Subcutaneous abdominal adipose tissue (tissue), 5 donors: ENCODE measurements at regions not wholly inside any gene's neighbourhood (a gene's known extent, or its start where the extent isn't known, plus 50 kb on each side); places are given as distances from the start of the nearest gene placed in this dataset.

Experiments used
- H3K27ac ChIP-seq: one replicate; pipeline ENCODE4 v1.7.0; 2013; ENCODE audit warnings: low read depth, mild to moderate bottlenecking, inconsistent platforms, low read length, moderate library complexity
- H3K27me3 ChIP-seq, 5 donors: one replicate each; pipeline ENCODE4 v1.7.0; 2013; ENCODE audit warnings: low read length in 5 of 5, inconsistent platforms in 1 of 5; ENCODE audit not compliant: control insufficient read depth in 5 of 5, insufficient read depth in 4 of 5
- H3K36me3 ChIP-seq, 5 donors: one replicate each; pipeline ENCODE4 v1.7.0; 2013; ENCODE audit warnings: low read length in 5 of 5; ENCODE audit not compliant: control insufficient read depth in 5 of 5, insufficient read depth in 5 of 5
- H3K4me1 ChIP-seq, 5 donors: one replicate each; pipeline ENCODE4 v1.7.0; 2013; ENCODE audit warnings: low read length in 5 of 5, mild to moderate bottlenecking in 3 of 5, moderate library complexity in 1 of 5; ENCODE audit not compliant: control insufficient read depth in 5 of 5, insufficient read depth in 5 of 5
- H3K4me3 ChIP-seq, 5 donors: one replicate each; pipeline ENCODE4 v1.7.0; 2013; ENCODE audit warnings: low read length in 5 of 5, low read depth in 1 of 5
- H3K9ac ChIP-seq, 5 donors: one replicate each; pipeline ENCODE4 v1.7.0; 2013; ENCODE audit warnings: low read length in 5 of 5, mild to moderate bottlenecking in 4 of 5, moderate library complexity in 3 of 5
- H3K9me3 ChIP-seq, 5 donors: one replicate each; pipeline ENCODE4 v1.7.0; 2013; ENCODE audit warnings: low read length in 5 of 5; ENCODE audit not compliant: control insufficient read depth in 5 of 5
- donor health status: healthy.
- donor health status: healthy.
- donor health status: healthy.
- donor health status: healthy.
- donor health status: healthy.

DNA sequence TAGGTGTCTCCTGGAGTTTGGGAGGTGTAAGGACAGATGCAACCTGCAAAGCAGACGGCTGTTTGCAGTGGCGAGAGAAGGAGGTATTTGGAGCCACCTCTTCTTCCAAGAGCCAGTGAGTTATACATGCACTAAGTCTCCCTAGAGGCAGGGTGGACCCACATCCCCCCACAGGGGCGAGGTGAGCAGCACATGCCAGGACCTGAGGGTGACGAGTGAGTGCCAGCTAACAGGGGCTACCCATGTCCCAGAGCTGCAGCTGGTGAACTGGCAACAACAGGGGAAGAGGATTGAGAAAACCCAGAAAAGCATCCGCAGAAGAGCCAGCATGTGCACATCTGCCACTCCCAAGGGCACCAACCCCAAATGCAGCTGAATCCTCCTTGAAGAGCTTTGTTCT is 95.1 kb downstream of the CD83 start:
- Histone ChIP-seq H3K4me3 (no peak overlapping the region), H3K36me3 (no peaks in the 10 kb centered on the region), H3K9me3 (no peaks in the 10 kb centered on the region), H3K27me3 (no peaks in the 10 kb centered on the region), H3K27ac (no peak overlapping the region), H3K4me1 (peaks cover 5 to 20% (median 16%) of the 10 kb centered on the region in 5 donors), H3K9ac (no peak overlapping the region)

DNA sequence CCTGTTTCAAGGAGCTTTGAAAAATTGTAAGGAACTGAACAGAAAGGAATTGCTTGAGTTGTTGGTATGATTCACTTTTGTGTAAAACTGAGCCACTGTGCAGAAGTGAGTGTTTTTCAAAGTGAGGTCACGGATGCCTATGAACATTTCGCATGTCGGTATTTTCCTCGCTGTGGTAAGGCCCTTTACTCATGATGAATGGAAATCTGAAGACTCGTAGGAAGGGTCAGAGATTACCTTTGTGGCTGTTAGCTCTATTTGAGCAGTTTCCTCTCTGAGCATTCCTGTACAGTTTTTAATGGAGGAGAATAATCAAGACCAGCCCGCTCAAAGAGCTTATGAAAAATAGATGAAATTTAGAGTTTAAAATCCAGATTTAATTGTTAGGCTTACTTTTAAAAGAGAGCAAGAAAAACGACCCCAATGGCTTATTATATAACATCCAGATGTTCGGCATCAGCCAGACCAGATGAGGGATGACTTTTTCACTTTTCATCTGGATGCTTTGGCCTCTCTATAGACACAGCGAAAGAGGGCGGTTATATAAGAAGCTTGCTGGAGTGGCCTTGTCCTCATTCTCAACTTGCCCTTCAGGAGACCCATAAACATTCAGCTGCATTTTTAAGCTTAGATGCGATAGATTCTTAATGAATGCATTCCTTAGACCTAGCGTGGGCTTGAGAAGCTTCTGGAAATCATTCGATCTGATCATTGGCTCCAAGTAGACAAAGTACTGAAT is 99.5 kb downstream of the CD83 start:
- no peak overlapping the region for H3K9ac ChIP-seq
- no peaks in the 10 kb centered on the region for H3K27me3 ChIP-seq
- no peaks in the 10 kb centered on the region for H3K36me3 ChIP-seq
- no peaks in the 10 kb centered on the region for H3K9me3 ChIP-seq
- peaks cover 0 to 2% (median 0%) of the 10 kb centered on the region in 5 donors for H3K4me1 ChIP-seq
- no peak overlapping the region for H3K27ac ChIP-seq
- no peak overlapping the region for H3K4me3 ChIP-seq

- Histone ChIP-seq H3K27ac (no peak overlapping the region), H3K36me3 (no peaks in the 10 kb centered on the region), H3K27me3 (no peaks in the 10 kb centered on the region), H3K4me1 (no peaks in the 10 kb centered on the region), H3K9me3 (no peaks in the 10 kb centered on the region), H3K9ac (no peak overlapping the region), H3K4me3 (no peak overlapping the region)
Observed at GRCh38 chr6:14217728-14218518, 100.4 kb downstream of the CD83 start.

DNA sequence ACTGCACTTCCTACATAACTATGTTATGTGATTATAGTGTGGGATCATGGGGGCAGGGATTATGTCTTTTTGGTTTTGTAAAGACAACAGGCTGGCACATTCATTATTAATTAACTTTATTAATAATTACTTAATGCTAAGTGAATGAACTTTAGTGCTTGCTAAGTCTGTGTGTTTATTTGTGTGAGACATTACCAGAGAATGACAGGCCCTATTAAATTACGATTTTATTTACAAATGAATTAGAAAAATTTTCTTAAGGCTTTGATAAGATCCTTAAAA is 100.9 kb downstream of the CD83 start:
- H3K27me3 ChIP-seq: no peaks in the 10 kb centered on the region
- H3K4me3 ChIP-seq: no peak overlapping the region
- H3K9ac ChIP-seq: no peak overlapping the region
- no peaks in the 10 kb centered on the region for H3K36me3 ChIP-seq
- no peaks in the 10 kb centered on the region for H3K4me1 ChIP-seq
- H3K27ac ChIP-seq: no peak overlapping the region
- no peaks in the 10 kb centered on the region for H3K9me3 ChIP-seq

- Histone ChIP-seq H3K27me3 (no peaks in the 10 kb centered on the region), H3K9me3 (peaks cover 0 to 7% (median 4%) of the 10 kb centered on the region in 5 donors), H3K27ac (no peak overlapping the region), H3K4me3 (no peak overlapping the region), H3K4me1 (peaks cover 0 to 4% (median 0%) of the 10 kb centered on the region in 5 donors), H3K9ac (no peak overlapping the region), H3K36me3 (no peaks in the 10 kb centered on the region)
Observed at GRCh38 chr6:14221564-14222279, 104.2 kb downstream of the CD83 start.

GRCh38 chr6:14222956-14223355 is 105.4 kb downstream of the CD83 start:
- Histone ChIP-seq H3K27ac (no peak overlapping the region), H3K27me3 (no peaks in the 10 kb centered on the region)

GRCh38 chr6:14224359-14225103 is 107.0 kb downstream of the CD83 start:
- Histone ChIP-seq H3K27ac (no peak overlapping the region), H3K4me1 (peaks cover 0 to 4% (median 0%) of the 10 kb centered on the region in 5 donors), H3K4me3 (no peak overlapping the region), H3K27me3 (no peaks in the 10 kb centered on the region), H3K9ac (no peak overlapping the region), H3K9me3 (peaks cover 0 to 7% (median 4%) of the 10 kb centered on the region in 5 donors), H3K36me3 (no peaks in the 10 kb centered on the region)

More at GRCh38 chr6:14222956-14223355, 105.4 kb downstream of the CD83 start:
- Histone ChIP-seq H3K9ac (no peak overlapping the region), H3K4me1 (peaks cover 0 to 4% (median 0%) of the 10 kb centered on the region in 5 donors), H3K9me3 (peaks cover 0 to 7% (median 4%) of the 10 kb centered on the region in 5 donors), H3K4me3 (no peak overlapping the region), H3K36me3 (no peaks in the 10 kb centered on the region)

- Histone ChIP-seq H3K27me3 (no peaks in the 10 kb centered on the region), H3K4me3 (peak overlapping the region in 1 of 5 donors; percentile 19), H3K27ac (no peak overlapping the region), H3K9me3 (peaks cover 0 to 7% (median 4%) of the 10 kb centered on the region in 5 donors), H3K9ac (no peak overlapping the region), H3K36me3 (no peaks in the 10 kb centered on the region), H3K4me1 (peaks cover 0 to 4% (median 0%) of the 10 kb centered on the region in 5 donors)
Observed at GRCh38 chr6:14226051-14226660, 108.6 kb downstream of the CD83 start.

- Histone ChIP-seq H3K36me3 (no peaks in the 10 kb centered on the region), H3K9me3 (peaks cover 0 to 7% (median 4%) of the 10 kb centered on the region in 5 donors), H3K4me1 (peaks cover 0 to 4% (median 0%) of the 10 kb centered on the region in 5 donors), H3K27me3 (no peaks in the 10 kb centered on the region), H3K4me3 (no peak overlapping the region), H3K27ac (no peak overlapping the region), H3K9ac (no peak overlapping the region)
Observed at GRCh38 chr6:14228571-14228970, 111.0 kb downstream of the CD83 start.
